KMS-11 (cell line): ENCODE measurements at regions not wholly inside any gene's neighbourhood (a gene's known extent, or its start where the extent isn't known, plus 50 kb on each side); places are given as distances from the start of the nearest gene placed in this dataset.

Source experiments
- H2AFZ ChIP-seq: fragments of 200-600 bp; sonication (generic); 2 replicates; pipeline ENCODE4 v1.6.1; 2016; ENCODE audit warnings: antibody characterized with exemption, mixed run types, low read depth
- H3K27ac ChIP-seq: fragments of 200-600 bp; sonication (generic); 2 replicates; pipeline ENCODE4 v1.6.1; 2016; ENCODE audit warnings: mild to moderate bottlenecking, mixed run types
- H3K27me3 ChIP-seq: fragments of 200-600 bp; sonication (generic); 2 replicates; pipeline ENCODE4 v1.6.1; 2017; ENCODE audit warnings: mild to moderate bottlenecking, low read depth, mixed run types, moderate library complexity; ENCODE audit not compliant: insufficient read depth
- H3K36me3 ChIP-seq: fragments of 200-600 bp; sonication (generic); 2 replicates; pipeline ENCODE4 v1.6.1; 2017; ENCODE audit warnings: mild to moderate bottlenecking, mixed run types; ENCODE audit not compliant: insufficient read depth
- H3K4me1 ChIP-seq: fragments of 200-600 bp; sonication (generic); 2 replicates; pipeline ENCODE4 v1.6.1; 2016; ENCODE audit warnings: mild to moderate bottlenecking, low read depth, mixed run types; ENCODE audit not compliant: poor library complexity, severe bottlenecking
- H3K4me2 ChIP-seq: fragments of 200-600 bp; sonication (generic); 2 replicates; pipeline ENCODE4 v1.7.0; 2016; ENCODE audit warnings: mild to moderate bottlenecking, mixed run types
- H3K4me3 ChIP-seq: fragments of 200-600 bp; sonication (generic); IDR thresholded peaks from 2 replicates; pipeline ENCODE4 v1.6.1; 2017; ENCODE audit warnings: low read depth, low read length, mixed read lengths; ENCODE audit not compliant: insufficient read depth
- H3K79me2 ChIP-seq: fragments of 200-600 bp; sonication (generic); 2 replicates; pipeline ENCODE4 v1.6.1; 2016; ENCODE audit warnings: low read depth, mixed run types; ENCODE audit not compliant: insufficient read depth
- H3K9ac ChIP-seq: fragments of 200-600 bp; sonication (generic); 2 replicates; pipeline ENCODE4 v1.6.1; 2016; ENCODE audit warnings: mild to moderate bottlenecking, mixed run types
- H4K20me1 ChIP-seq: fragments of 200-600 bp; sonication (generic); 2 replicates; pipeline ENCODE4 v1.6.1; 2016; ENCODE audit warnings: mild to moderate bottlenecking, mixed run types; ENCODE audit not compliant: insufficient read depth
- TF ChIP-seq, protein P1 (sequence below): fragments of 200-600 bp; sonication (generic); conservative IDR thresholded peaks from 2 replicates; pipeline ENCODE4 v1.6.1; 2017; ENCODE audit warnings: low read depth, mild to moderate bottlenecking, antibody characterized with exemption, low read length, moderate library complexity, mixed read lengths

DNA sequence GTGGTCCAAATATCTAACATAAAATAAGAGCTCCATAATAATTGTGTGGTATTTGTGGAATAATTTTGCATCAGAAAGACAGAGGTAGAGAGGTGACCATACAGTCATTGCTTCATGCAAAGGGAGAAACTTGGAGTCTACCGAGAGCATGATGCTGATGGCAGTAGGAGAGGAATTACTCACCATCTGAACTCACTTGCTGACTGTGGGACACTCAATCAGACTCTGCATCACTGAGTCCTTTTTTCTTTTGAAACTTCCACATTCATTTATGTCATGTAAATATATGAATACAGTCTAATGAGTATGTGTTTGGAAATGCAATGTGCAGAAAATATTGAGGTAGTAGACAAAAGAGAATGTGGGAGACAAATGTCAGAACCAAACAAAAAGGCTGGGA, 933.8 kb downstream of the REEP3 start:
- no peaks in the 10 kb centered on the region for H3K27me3 ChIP-seq
- no peaks in the 10 kb centered on the region for H3K79me2 ChIP-seq
- H3K4me2 ChIP-seq: no peak overlapping the region
- no peaks in the 10 kb centered on the region for H3K4me1 ChIP-seq
- no peaks in the 10 kb centered on the region for H3K36me3 ChIP-seq
- H3K4me3 ChIP-seq: no peak overlapping the region
- no peak overlapping the region for H3K27ac ChIP-seq
- TF ChIP-seq, protein P1, sequence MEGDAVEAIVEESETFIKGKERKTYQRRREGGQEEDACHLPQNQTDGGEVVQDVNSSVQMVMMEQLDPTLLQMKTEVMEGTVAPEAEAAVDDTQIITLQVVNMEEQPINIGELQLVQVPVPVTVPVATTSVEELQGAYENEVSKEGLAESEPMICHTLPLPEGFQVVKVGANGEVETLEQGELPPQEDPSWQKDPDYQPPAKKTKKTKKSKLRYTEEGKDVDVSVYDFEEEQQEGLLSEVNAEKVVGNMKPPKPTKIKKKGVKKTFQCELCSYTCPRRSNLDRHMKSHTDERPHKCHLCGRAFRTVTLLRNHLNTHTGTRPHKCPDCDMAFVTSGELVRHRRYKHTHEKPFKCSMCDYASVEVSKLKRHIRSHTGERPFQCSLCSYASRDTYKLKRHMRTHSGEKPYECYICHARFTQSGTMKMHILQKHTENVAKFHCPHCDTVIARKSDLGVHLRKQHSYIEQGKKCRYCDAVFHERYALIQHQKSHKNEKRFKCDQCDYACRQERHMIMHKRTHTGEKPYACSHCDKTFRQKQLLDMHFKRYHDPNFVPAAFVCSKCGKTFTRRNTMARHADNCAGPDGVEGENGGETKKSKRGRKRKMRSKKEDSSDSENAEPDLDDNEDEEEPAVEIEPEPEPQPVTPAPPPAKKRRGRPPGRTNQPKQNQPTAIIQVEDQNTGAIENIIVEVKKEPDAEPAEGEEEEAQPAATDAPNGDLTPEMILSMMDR: no peak
- H3K9ac ChIP-seq: no peak overlapping the region
- H2AFZ ChIP-seq: no peak overlapping the region
- H4K20me1 ChIP-seq: no peaks in the 10 kb centered on the region

DNA sequence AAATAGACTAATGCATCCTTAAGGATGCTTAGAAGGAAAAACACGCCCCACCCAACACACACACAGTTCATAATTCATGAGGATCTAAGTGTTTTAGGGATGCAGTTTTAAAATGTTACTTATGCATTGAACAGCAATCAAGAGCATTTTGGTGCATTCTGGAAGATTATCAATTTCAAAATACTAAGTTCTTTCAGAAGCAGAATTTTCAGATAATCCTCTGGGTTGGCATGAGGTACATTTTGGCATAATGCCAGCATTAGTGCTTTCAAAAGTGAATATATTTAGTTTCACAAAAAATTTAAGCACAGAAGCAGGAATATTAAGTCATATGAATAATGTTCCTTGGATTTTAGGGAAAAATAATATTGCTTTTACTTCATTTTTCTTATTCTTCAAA, 937.1 kb downstream of the REEP3 start:
- Histone ChIP-seq H4K20me1 (no peaks in the 10 kb centered on the region), H3K27ac (no peak overlapping the region), H3K4me1 (no peaks in the 10 kb centered on the region), H3K27me3 (no peaks in the 10 kb centered on the region), H3K36me3 (no peaks in the 10 kb centered on the region), H3K9ac (no peak overlapping the region), H3K4me2 (no peak overlapping the region), H2AFZ (no peak overlapping the region), H3K79me2 (no peaks in the 10 kb centered on the region), H3K4me3 (no peak overlapping the region)
- TF ChIP-seq, protein P1: no peak

DNA sequence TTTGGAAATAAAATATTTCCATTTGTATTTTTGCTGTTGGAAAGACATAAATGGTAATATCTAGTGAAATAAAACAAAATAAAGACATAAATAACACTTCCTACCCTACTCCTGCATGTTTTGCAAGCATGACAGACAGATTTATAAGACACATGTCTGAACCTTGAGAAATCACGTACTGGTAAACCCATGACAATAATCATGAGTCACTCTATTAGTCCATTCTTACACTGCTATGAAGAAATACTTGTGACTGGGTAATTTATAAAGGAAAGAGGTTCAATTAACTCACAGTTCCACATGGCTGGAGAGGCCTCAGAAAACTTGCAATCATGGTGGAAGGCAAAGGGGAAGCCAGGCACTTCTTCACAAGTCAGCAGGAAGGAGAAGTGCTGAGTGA, 942.2 kb downstream of the REEP3 start:
- TF ChIP-seq, protein P1: no peak

DNA sequence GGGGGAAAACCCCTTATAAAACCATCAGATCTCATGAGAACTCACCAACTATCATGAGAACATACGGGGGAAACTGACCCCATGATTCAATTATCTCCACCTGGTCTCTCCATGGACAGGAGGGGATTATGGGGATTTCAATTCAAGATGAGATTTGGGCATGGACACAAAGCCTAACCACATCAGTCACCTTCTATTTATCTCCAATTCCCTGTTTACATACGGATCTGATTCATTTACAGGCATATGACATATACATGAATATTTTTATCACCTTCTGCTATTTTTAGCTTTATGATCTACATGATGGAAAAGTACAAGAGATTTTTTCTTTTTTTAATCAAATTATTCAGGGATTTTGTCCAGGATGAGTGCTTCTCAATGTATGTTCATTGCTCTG, 944.5 kb downstream of the REEP3 start:
- no peaks in the 10 kb centered on the region for H3K79me2 ChIP-seq
- H3K36me3 ChIP-seq: no peaks in the 10 kb centered on the region
- no peaks in the 10 kb centered on the region for H4K20me1 ChIP-seq
- H3K4me1 ChIP-seq: no peaks in the 10 kb centered on the region
- H2AFZ ChIP-seq: no peak overlapping the region
- H3K27ac ChIP-seq: no peak overlapping the region
- no peak overlapping the region for H3K4me2 ChIP-seq
- no peak overlapping the region for H3K9ac ChIP-seq
- TF ChIP-seq, protein P1: no peak
- no peaks in the 10 kb centered on the region for H3K27me3 ChIP-seq
- H3K4me3 ChIP-seq: no peak overlapping the region

More for the DNA sequence above, 942.2 kb downstream of the REEP3 start:
- Histone ChIP-seq H3K79me2 (no peaks in the 10 kb centered on the region), H3K9ac (no peak overlapping the region), H4K20me1 (no peaks in the 10 kb centered on the region), H2AFZ (no peak overlapping the region), H3K4me3 (no peak overlapping the region), H3K27ac (no peak overlapping the region), H3K36me3 (no peaks in the 10 kb centered on the region), H3K4me1 (no peaks in the 10 kb centered on the region), H3K27me3 (no peaks in the 10 kb centered on the region), H3K4me2 (no peak overlapping the region)

DNA sequence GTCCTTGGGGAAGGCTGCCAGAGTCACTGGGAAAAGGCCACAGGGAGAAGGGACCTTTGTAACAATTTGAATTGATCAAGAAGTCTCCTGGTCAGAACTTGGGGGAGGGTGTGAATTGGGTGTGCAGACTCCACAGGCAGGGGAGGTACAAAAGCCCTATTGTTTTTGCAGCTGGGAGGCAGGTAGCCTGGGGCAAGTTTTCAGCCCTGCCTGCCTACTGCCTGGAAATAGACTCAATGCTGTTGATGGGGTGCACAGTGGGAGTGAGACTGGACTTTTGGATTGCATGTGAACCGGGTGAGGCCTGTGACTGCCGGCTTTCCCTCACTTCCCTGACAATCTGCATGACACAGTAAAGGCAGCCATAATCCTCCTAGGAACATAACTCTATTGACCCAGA, 947.0 kb downstream of the REEP3 start:
- Histone ChIP-seq H3K79me2 (no peaks in the 10 kb centered on the region), H4K20me1 (no peaks in the 10 kb centered on the region), H3K4me3 (no peak overlapping the region), H3K9ac (no peak overlapping the region), H3K4me1 (no peaks in the 10 kb centered on the region), H2AFZ (no peak overlapping the region), H3K27ac (no peak overlapping the region), H3K4me2 (no peak overlapping the region), H3K36me3 (no peaks in the 10 kb centered on the region), H3K27me3 (no peaks in the 10 kb centered on the region)
- TF ChIP-seq, protein P1: no peak
